K562 (cell line): ENCODE measurements at regions not wholly inside any gene's neighbourhood (a gene's known extent, or its start where the extent isn't known, plus 50 kb on each side); places are given as distances from the start of the nearest gene placed in this dataset.

Experiments
- ATAC-seq: fragments of 200-7000 bp; cut with Tn5 transposase; 3 replicates; pipeline ENCODE4 v1.9.1; 2020; ENCODE audit warnings: moderate library complexity
- BruUV-seq: library from RNA; stranded (reverse); fragments of 400-500 nt; replicated peaks from 2 replicates; lab custom pipeline; 2021; lab: Mats Ljungman, UMichigan
- CTCF ChIA-PET: fragments of 300-600 bp; formaldehyde crosslinking; extraction: SDS; loops from one replicate; lab custom pipeline; 2021; ENCODE audit warnings: low intra/inter-chr PET ratio; lab: Yijun Ruan, JAX
- POLR2A ChIA-PET: fragments of 300-600, 350-650 bp; sonication (Branson Sonifier 250); formaldehyde crosslinking; extraction: SDS; loops from one replicate; lab custom pipeline; 2021; ENCODE audit warnings: antibody characterized with exemption, inconsistent platforms; lab: Yijun Ruan, JAX
- DNase-seq, 4 experiments: peaks; one replicate each; pipeline versions ENCODE4 v3.0.0 to v3.0.0-alpha.2; 2011 to 2018; ENCODE audit warnings: low spot score in 3 of 4, mixed read lengths in 3 of 4; ENCODE audit errors: extremely low read depth in 1 of 4
- FAIRE-seq: peaks from 2 replicates; lab custom pipeline; 2011; peaks lifted over from hg19 to GRCh38; lab: Jason Lieb, UNC
- H2AFZ ChIP-seq: 2 replicates; pipeline ENCODE4 v1.6.0; 2011; ENCODE audit warnings: low read depth, low read length, control low read depth, inconsistent platforms
- H3K27ac ChIP-seq: fragments of 200-600 bp; 3 replicates; pipeline ENCODE4 v1.8.0; 2011; ENCODE audit warnings: low read depth, mild to moderate bottlenecking, control low read depth, inconsistent platforms, low read length, moderate library complexity, mixed read lengths; ENCODE audit errors: extremely low read depth
- H3K27me3 ChIP-seq, 2 experiments: fragments of 300-600 bp in 1 of 2; 2 replicates in 1 of 2; 3 replicates in 1 of 2; pipeline versions ENCODE4 v1.6.0 to v1.8.0; 2011; ENCODE audit warnings: inconsistent platforms in 2 of 2, low read length in 2 of 2, mild to moderate bottlenecking in 1 of 2, mixed read lengths in 1 of 2, moderate library complexity in 1 of 2; ENCODE audit not compliant: control insufficient read depth in 2 of 2, insufficient read depth in 2 of 2
- H3K36me3 ChIP-seq: fragments of 300-600 bp; 3 replicates; pipeline ENCODE4 v1.8.0; 2011; ENCODE audit warnings: mild to moderate bottlenecking, low read length, inconsistent platforms; ENCODE audit not compliant: control insufficient read depth, insufficient read depth
- H3K4me1 ChIP-seq, 2 experiments: fragments of 200-600 bp in 1 of 2; replicated peaks in 1 of 2; 2 replicates in 1 of 2; 3 replicates in 1 of 2; pipeline versions ENCODE4 v1.5.1 to v1.8.0; 2011; ENCODE audit warnings: inconsistent platforms in 2 of 2, low read length in 2 of 2, mild to moderate bottlenecking in 1 of 2, mixed read lengths in 1 of 2, moderate library complexity in 1 of 2; ENCODE audit not compliant: control insufficient read depth in 2 of 2, insufficient read depth in 2 of 2
- H3K4me2 ChIP-seq: 2 replicates; pipeline ENCODE4 v1.6.1; 2011; ENCODE audit warnings: low read length, control low read depth, inconsistent platforms, mixed read lengths; ENCODE audit not compliant: insufficient read depth
- H3K4me3 ChIP-seq: fragments of 200-600 bp; sonication (generic), shearing (Covaris generic); 2 replicates; pipeline ENCODE4 v1.5.1; 2016; ENCODE audit warnings: control low read depth, inconsistent platforms
- H3K79me2 ChIP-seq: fragments of 200-600 bp; 3 replicates; pipeline ENCODE4 v1.8.0; 2011; ENCODE audit warnings: low read length, inconsistent platforms; ENCODE audit not compliant: control insufficient read depth, insufficient read depth
- H3K9ac ChIP-seq, 2 experiments: 2 replicates each; pipeline versions ENCODE4 v1.6.0 to v1.6.1; 2011; ENCODE audit warnings: low read depth in 2 of 2, low read length in 2 of 2, control low read depth in 1 of 2, inconsistent platforms in 1 of 2, mild to moderate bottlenecking in 1 of 2, mixed read lengths in 1 of 2; ENCODE audit not compliant: insufficient read depth in 1 of 2
- H3K9me1 ChIP-seq: one replicate; pipeline ENCODE4 v1.6.0; 2011; ENCODE audit warnings: inconsistent platforms, mild to moderate bottlenecking, low read length, moderate library complexity; ENCODE audit not compliant: control insufficient read depth, insufficient read depth
- H3K9me3 ChIP-seq: replicated peaks from 2 replicates; pipeline ENCODE4 v1.5.1; 2011; ENCODE audit warnings: low read depth, low read length, inconsistent platforms; ENCODE audit not compliant: control insufficient read depth, insufficient read depth
- H4K20me1 ChIP-seq: replicated peaks from 2 replicates; pipeline ENCODE4 v1.6.1; 2011; ENCODE audit warnings: low read length, inconsistent platforms, mixed read lengths; ENCODE audit not compliant: control insufficient read depth, insufficient read depth
- BRD4 ChIP-seq: fragments of 200-600 bp; sonication (generic); IDR thresholded peaks from 2 replicates; pipeline ENCODE4 v1.6.1; 2017; ENCODE audit warnings: inconsistent platforms
- CTCFL ChIP-seq: IDR thresholded peaks from 2 replicates; pipeline ENCODE4 v1.6.1; 2011; ENCODE audit warnings: borderline replicate concordance, low read depth, mild to moderate bottlenecking, moderate library complexity, low read length; ENCODE audit not compliant: insufficient read depth, poor library complexity, severe bottlenecking
- ERF ChIP-seq: fragments of 450-650 bp; formaldehyde crosslinking; IDR thresholded peaks from 2 replicates; pipeline ENCODE4 v1.4.0; 2020; ENCODE audit warnings: mild to moderate bottlenecking, mixed read lengths
- HCFC1 ChIP-seq: IDR thresholded peaks from 2 replicates; pipeline ENCODE4 v1.6.1; 2012; ENCODE audit warnings: low read depth, low read length, improper control_type of control experiment
- KHSRP ChIP-seq: fragments of 450-650 bp; IDR thresholded peaks from 2 replicates; pipeline ENCODE4 v1.6.1; 2017
- NCOA2 ChIP-seq, 2 experiments: fragments of 450-650 bp; IDR thresholded peaks; 2 replicates each; pipeline ENCODE4 v1.6.1; 2018; ENCODE audit warnings: mild to moderate bottlenecking in 2 of 2, moderate library complexity in 1 of 2; ENCODE audit not compliant: partially characterized antibody in 2 of 2
- NEUROD1 ChIP-seq: fragments of 150-350 bp; IDR thresholded peaks from 2 replicates; pipeline ENCODE4 v1.6.1; 2014; ENCODE audit warnings: borderline replicate concordance, low read length, low read depth; ENCODE audit not compliant: partially characterized antibody
- NFIC ChIP-seq: fragments of 450-650 bp; IDR thresholded peaks from 2 replicates; pipeline ENCODE4 v1.6.1; 2017; ENCODE audit warnings: mild to moderate bottlenecking, inconsistent platforms
- POU5F1 ChIP-seq: fragments of 150-350 bp; IDR thresholded peaks from 2 replicates; pipeline ENCODE4 v1.6.1; 2014; ENCODE audit warnings: borderline replicate concordance, low read length, low read depth, mild to moderate bottlenecking; ENCODE audit not compliant: partially characterized antibody
- SOX6 ChIP-seq: fragments of 450-650 bp; IDR thresholded peaks from 2 replicates; pipeline ENCODE4 v1.6.1; 2014; ENCODE audit warnings: mild to moderate bottlenecking
- THAP12 ChIP-seq: fragments of 250-450 bp; sonication (Bioruptor Pico); IDR thresholded peaks from 2 replicates; pipeline ENCODE4 v1.9.0; 2021; ENCODE audit warnings: mild to moderate bottlenecking, inconsistent platforms
- XRCC4 ChIP-seq: IDR thresholded peaks from one replicate; pipeline ENCODE4 v1.6.1; 2011; ENCODE audit not compliant: insufficient read depth, insufficient read length; ENCODE audit errors: extremely low read depth
- ZMIZ1 ChIP-seq, 2 experiments: fragments of 150-350 bp in 1 of 2; IDR thresholded peaks; 2 replicates each; pipeline ENCODE4 v1.6.1; 2012 to 2016; ENCODE audit warnings: low read depth in 2 of 2, low read length in 2 of 2, mild to moderate bottlenecking in 1 of 2, moderate library complexity in 1 of 2
- WGBS: fragments of 100-300 bp; shearing (Covaris generic); methylation state at CpG from one replicate; pipeline ENCODE4 v1.1.6; 2016; ENCODE audit warnings: low coverage, mixed read lengths; ENCODE audit not compliant: insufficient coverage; ENCODE audit errors: missing lambda C conversion rate; 5-methylcytosine and 5-hydroxymethylcytosine counted together
- in situ Hi-C: fragments of 300-500 bp; cut with MboI; formaldehyde crosslinking; loops from 4 replicates; pipeline ENCODE4 v1.15.0; 2018; ENCODE audit warnings: inconsistent platforms, mixed read lengths
- intact Hi-C: fragments of 100-400 bp; cut with micrococcal nuclease; formaldehyde crosslinking; loops from 2 replicates; pipeline ENCODE4 v1.14.2; 2022

GRCh38 chr13:19057588-19058340 is 123.9 kb downstream of the TUBA3C start:
- Histone ChIP-seq H3K36me3 (no peaks in the 10 kb centered on the region), H3K9ac (no peak overlapping the region), H3K9me3 (no peaks in the 10 kb centered on the region), H2AFZ (no peak overlapping the region), H3K4me3 (no peak overlapping the region), H3K27me3 (no peaks in the 10 kb centered on the region; a peak in 2 of 5 replicates), H4K20me1 (no peaks in the 10 kb centered on the region), H3K9me1 (no peaks in the 10 kb centered on the region), H3K27ac (no peak overlapping the region), H3K4me1 (no peaks in the 10 kb centered on the region), H3K79me2 (no peaks in the 10 kb centered on the region), H3K4me2 (no peak overlapping the region)
- in situ Hi-C loops (no loop called here), intact Hi-C loops (no loop called here)
- ATAC-seq (no peak), DNase-seq (no peak), FAIRE-seq (no peak)
- WGBS = 2% methylated on average over 8 of the region's 10 CpGs
- BruUV-seq = no TSS peak
- ChIA-PET CTCF (no interaction called here), POLR2A (no interaction called here)
- TF ChIP-seq XRCC4 = no peak
- TF ChIP-seq POU5F1 = no peak
- TF ChIP-seq BRD4 = no peak
- TF ChIP-seq NEUROD1 = no peak
- TF ChIP-seq CTCFL = no peak
- TF ChIP-seq THAP12 (CRISPR knock-in tag) = no peak
- no peak for TF ChIP-seq KHSRP
- no peak for TF ChIP-seq NFIC
- no peak for TF ChIP-seq ZMIZ1 (IDR thresholded peaks at IDR 0.05; ENCODE audit: low read depth in 2 of 2, low read length in 2 of 2)
- no peak for TF ChIP-seq HCFC1
- no peak for TF ChIP-seq NCOA2 (IDR thresholded peaks at IDR 0.05; ENCODE audit: partially characterized antibody in 2 of 2)
- no peak for TF ChIP-seq SOX6
- no peak for TF ChIP-seq ERF (CRISPR knock-in tag)
